GM12874 (cell line): ENCODE measurements at regions not wholly inside any gene's neighbourhood (a gene's known extent, or its start where the extent isn't known, plus 50 kb on each side); places are given as distances from the start of the nearest gene placed in this dataset.

Source experiments
- CTCF ChIP-seq: IDR thresholded peaks from 2 replicates; pipeline ENCODE4 v1.5.1; 2011; ENCODE audit warnings: low read depth, mild to moderate bottlenecking, control low read depth, low read length, moderate library complexity; ENCODE audit not compliant: insufficient read depth

DNA sequence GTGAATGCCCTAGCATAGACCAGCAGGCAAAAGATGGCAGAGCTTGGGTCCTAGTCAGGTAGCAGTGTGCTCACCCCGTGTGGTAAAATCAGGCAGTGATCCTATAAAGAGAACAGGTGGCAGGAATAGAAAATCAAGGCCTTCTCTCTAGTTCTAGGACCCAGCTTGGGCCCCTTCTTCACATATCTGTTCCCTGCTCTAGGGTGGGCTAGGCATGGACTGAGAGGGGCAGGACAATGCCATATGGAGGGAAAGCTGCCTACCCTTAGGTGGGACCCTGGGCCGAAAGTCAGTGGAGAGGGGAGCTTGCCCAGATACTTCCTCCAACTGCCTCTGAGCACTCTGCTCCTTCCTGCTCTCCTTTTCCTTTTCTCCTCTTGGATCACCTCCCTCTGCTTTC, 117.4 kb upstream of the NALF2 start:
- no peak for TF ChIP-seq CTCF

DNA sequence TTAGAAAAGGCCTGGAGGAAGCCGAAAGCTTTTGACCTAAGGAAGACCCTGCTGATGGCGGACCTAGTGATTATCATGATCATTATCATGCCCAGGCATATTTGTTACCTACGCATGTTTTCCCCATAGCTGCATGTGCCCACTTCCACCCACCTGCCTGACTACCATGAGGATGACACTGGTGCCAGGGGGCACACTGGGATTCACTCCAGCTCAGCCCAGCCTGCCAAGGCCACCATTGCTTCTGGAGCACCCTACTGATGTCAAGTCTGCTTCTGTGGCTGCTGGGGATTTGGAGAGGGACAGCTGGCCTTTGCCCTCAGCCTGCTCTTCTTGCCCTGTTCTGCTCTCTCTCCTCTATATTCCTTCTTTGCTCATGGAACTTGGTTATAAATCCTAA, 124.7 kb upstream of the NALF2 start:
- TF ChIP-seq CTCF: no peak

DNA sequence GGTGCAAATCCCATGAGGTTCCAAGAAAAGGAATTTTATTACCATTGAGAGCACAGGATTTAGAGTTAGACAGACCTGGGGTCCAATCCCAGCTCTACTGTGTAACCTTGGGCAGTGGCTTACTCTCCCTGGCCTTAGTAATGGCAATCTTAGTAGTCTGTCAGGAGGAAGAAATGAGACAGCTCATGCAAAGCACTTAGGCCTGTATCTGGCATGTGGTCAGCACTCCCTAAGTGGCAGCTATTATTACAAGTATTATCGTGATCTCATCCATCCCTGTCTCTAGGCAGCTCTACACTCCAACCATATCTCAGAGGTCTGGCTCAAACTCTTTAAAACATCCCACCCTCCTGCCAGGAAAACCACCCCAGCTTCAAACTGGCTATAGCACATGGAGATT, 129.6 kb upstream of the NALF2 start:
- TF ChIP-seq CTCF: no peak

DNA sequence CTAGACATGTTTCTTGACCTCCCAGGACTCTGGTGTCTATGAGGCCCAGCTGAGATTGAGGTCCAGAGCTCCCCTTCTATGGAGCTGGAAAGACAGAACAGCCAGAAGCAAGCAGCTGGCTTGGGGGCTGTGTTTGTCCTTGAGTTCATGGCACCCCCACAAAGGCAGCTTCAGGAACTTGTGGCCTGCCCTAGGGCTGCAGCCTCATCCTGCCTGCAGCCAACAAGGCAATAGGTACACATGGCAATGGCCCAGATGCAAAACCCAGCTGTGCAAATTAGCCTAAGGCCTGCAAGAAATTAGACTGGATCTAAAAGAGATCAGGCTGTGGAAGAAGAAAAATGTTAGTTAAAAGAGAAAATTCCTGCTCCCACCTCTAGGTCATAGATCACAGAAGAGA, 131.7 kb upstream of the NALF2 start:
- TF ChIP-seq CTCF: no peak

GRCh38 chrX:69371159-69371558, 133.0 kb upstream of the NALF2 start:
- TF ChIP-seq CTCF: no peak

GRCh38 chrX:69369999-69370398, 134.1 kb upstream of the NALF2 start:
- no peak for TF ChIP-seq CTCF

DNA sequence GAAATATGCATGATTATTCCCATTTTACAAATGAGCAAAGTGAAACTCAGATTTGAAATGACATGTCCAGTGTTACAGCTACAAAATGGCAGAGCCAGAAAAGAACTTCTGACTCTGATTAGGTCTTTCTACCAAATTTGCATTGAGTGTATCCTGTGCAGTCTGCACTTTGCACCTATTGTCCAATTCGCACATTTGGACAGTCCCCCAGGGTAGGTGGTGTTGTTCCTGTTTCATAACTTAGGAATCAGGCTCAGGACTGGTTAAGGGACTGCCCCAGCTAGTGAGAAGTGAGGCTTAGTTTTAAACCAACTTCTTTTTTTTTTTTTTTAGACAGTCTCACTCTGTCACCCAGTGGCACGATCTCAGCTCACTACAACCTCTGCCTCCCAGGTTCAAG, 137.9 kb upstream of the NALF2 start:
- no peak for TF ChIP-seq CTCF

GRCh38 chrX:69365755-69366154, 138.4 kb upstream of the NALF2 start:
- no peak for TF ChIP-seq CTCF
